ENCODE measurements at regions not wholly inside any gene's neighbourhood (a gene's known extent, or its start where the extent isn't known, plus 50 kb on each side); places are given as distances from the start of the nearest gene placed in this dataset.

GRCh38 chr19:31517224-31518180 lies 168.3 kb upstream of the TSHZ3 start:
- no peak overlapping the region for H3K27ac ChIP-seq
- TF ChIP-seq CTCF (IDR thresholded peaks at IDR 0.05): no peak
- TF ChIP-seq ZFX (IDR thresholded peaks at IDR 0.05; ENCODE audit: borderline replicate concordance): no peak

GRCh38 chr19:31518216-31519020 lies 169.2 kb upstream of the TSHZ3 start:
- no peak overlapping the region for H3K27ac ChIP-seq
- TF ChIP-seq CTCF (IDR thresholded peaks at IDR 0.05): no peak
- no peak for TF ChIP-seq ZFX (IDR thresholded peaks at IDR 0.05; ENCODE audit: borderline replicate concordance)

- TF ChIP-seq CTCF (IDR thresholded peaks at IDR 0.05) (no peak), ZFX (IDR thresholded peaks at IDR 0.05; ENCODE audit: borderline replicate concordance) (no peak)
- no peak overlapping the region for H3K27ac ChIP-seq
These were observed 170.0 kb upstream of the TSHZ3 start for GRCh38 chr19:31519256-31519655.

GRCh38 chr19:31519908-31520307 lies 170.7 kb upstream of the TSHZ3 start:
- H3K27ac ChIP-seq: no peak overlapping the region
- TF ChIP-seq ZFX (IDR thresholded peaks at IDR 0.05; ENCODE audit: borderline replicate concordance) (no peak), CTCF (IDR thresholded peaks at IDR 0.05) (no peak)

- H3K27ac ChIP-seq: no peak overlapping the region
- TF ChIP-seq CTCF (IDR thresholded peaks at IDR 0.05) (no peak), ZFX (IDR thresholded peaks at IDR 0.05; ENCODE audit: borderline replicate concordance) (no peak)
These were observed 171.4 kb upstream of the TSHZ3 start for GRCh38 chr19:31520633-31521032.

GRCh38 chr19:31525610-31526147 lies 176.4 kb upstream of the TSHZ3 start:
- TF ChIP-seq ZFX (IDR thresholded peaks at IDR 0.05; ENCODE audit: borderline replicate concordance): no peak
- TF ChIP-seq CTCF (IDR thresholded peaks at IDR 0.05): no peak
- H3K27ac ChIP-seq: no peak overlapping the region
